Neural cell (in vitro differentiated cells): ENCODE measurements at regions not wholly inside any gene's neighbourhood (a gene's known extent, or its start where the extent isn't known, plus 50 kb on each side); places are given as distances from the start of the nearest gene placed in this dataset.

Experiments used
- H2AFZ ChIP-seq: fragments of 200-600, 300-800 bp; sonication (generic), shearing (Covaris generic); 2 replicates; pipeline ENCODE4 v1.6.0; 2014; ENCODE audit warnings: low read depth, mild to moderate bottlenecking, antibody characterized with exemption, low read length, moderate library complexity
- H3F3A ChIP-seq: fragments of 200-600 bp; shearing (Covaris generic); 2 replicates; pipeline ENCODE4 v1.6.1; 2016; ENCODE audit warnings: mild to moderate bottlenecking, moderate library complexity, mixed read lengths, antibody characterized with exemption, low read length; ENCODE audit not compliant: insufficient read depth, poor library complexity, severe bottlenecking
- H3K27ac ChIP-seq: fragments of 200-600, 300-800 bp; sonication (generic), shearing (Covaris generic); 2 replicates; pipeline ENCODE4 v1.5.1; 2014; ENCODE audit warnings: mild to moderate bottlenecking, low read length, moderate library complexity
- H3K27me3 ChIP-seq: fragments of 300-800, 200-600 bp; sonication (generic), shearing (Covaris generic); 2 replicates; pipeline ENCODE4 v1.6.0; 2014; ENCODE audit warnings: mild to moderate bottlenecking, low read depth, low read length, moderate library complexity; ENCODE audit not compliant: insufficient read depth
- H3K36me3 ChIP-seq: fragments of 300-800, 200-600 bp; sonication (generic), shearing (Covaris generic); 2 replicates; pipeline ENCODE4 v1.5.1; 2014; ENCODE audit warnings: mild to moderate bottlenecking, antibody characterized with exemption, low read length, moderate library complexity; ENCODE audit not compliant: insufficient read depth
- H3K4me2 ChIP-seq: fragments of 300-800, 200-600 bp; sonication (generic), shearing (Covaris generic); 2 replicates; pipeline ENCODE4 v1.6.0; 2014; ENCODE audit warnings: mild to moderate bottlenecking, low read length
- H3K4me3 ChIP-seq: fragments of 300-800, 200-600 bp; sonication (generic), shearing (Covaris generic); 2 replicates; pipeline ENCODE4 v1.5.1; 2014; ENCODE audit warnings: mild to moderate bottlenecking, low read length, moderate library complexity
- H3K79me2 ChIP-seq: fragments of 200-600 bp; shearing (Covaris generic); replicated peaks from 2 replicates; pipeline ENCODE4 v1.6.0; 2014; ENCODE audit warnings: mild to moderate bottlenecking, low read length, moderate library complexity; ENCODE audit not compliant: insufficient read depth
- H3K9ac ChIP-seq: fragments of 300-800, 200-600 bp; sonication (generic), shearing (Covaris generic); 2 replicates; pipeline ENCODE4 v1.6.1; 2016; ENCODE audit warnings: mild to moderate bottlenecking, low read length, mixed read lengths
- H3K9me2 ChIP-seq: fragments of 200-600 bp; shearing (Covaris generic); 2 replicates; pipeline ENCODE4 v1.6.1; 2016; ENCODE audit warnings: mild to moderate bottlenecking, low read length, mixed read lengths; ENCODE audit not compliant: insufficient read depth
- H3K9me3 ChIP-seq: fragments of 200-600, 300-800 bp; sonication (generic), shearing (Covaris generic); 2 replicates; pipeline ENCODE4 v1.6.1; 2016; ENCODE audit warnings: mild to moderate bottlenecking, mixed run types, low read length, moderate library complexity, mixed read lengths
- H4K20me1 ChIP-seq: fragments of 200-600 bp; shearing (Covaris generic); 2 replicates; pipeline ENCODE4 v1.6.1; 2016; ENCODE audit warnings: mild to moderate bottlenecking, mixed run types; ENCODE audit not compliant: insufficient read depth
- EP300 ChIP-seq: fragments of 450-650 bp; conservative IDR thresholded peaks from 2 replicates; pipeline ENCODE4 v1.6.1; 2014; ENCODE audit warnings: antibody characterized with exemption, mild to moderate bottlenecking, moderate library complexity; ENCODE audit not compliant: poor library complexity, severe bottlenecking
- EZH2 ChIP-seq: fragments of 200-600, 300-800 bp; shearing (Covaris generic), sonication (generic); IDR thresholded peaks from 2 replicates; pipeline ENCODE4 v1.6.1; 2014; ENCODE audit warnings: antibody characterized with exemption, low read length, borderline replicate concordance, mild to moderate bottlenecking; ENCODE audit not compliant: insufficient read depth, poor library complexity, severe bottlenecking
- MXI1 ChIP-seq: fragments of 450-650 bp; conservative IDR thresholded peaks from 2 replicates; pipeline ENCODE4 v1.6.1; 2014; ENCODE audit warnings: antibody characterized with exemption, mild to moderate bottlenecking; ENCODE audit not compliant: poor library complexity, severe bottlenecking
- POLR2AphosphoS5 ChIP-seq: IDR thresholded peaks from 2 replicates; pipeline ENCODE4 v1.6.1; 2012
- RAD21 ChIP-seq: fragments of 450-650 bp; conservative IDR thresholded peaks from 2 replicates; pipeline ENCODE4 v1.6.1; 2014; ENCODE audit warnings: antibody characterized with exemption, mild to moderate bottlenecking, moderate library complexity
- SMC3 ChIP-seq: fragments of 450-650 bp; conservative IDR thresholded peaks from 2 replicates; pipeline ENCODE4 v1.6.1; 2014; ENCODE audit warnings: antibody characterized with exemption, mild to moderate bottlenecking, moderate library complexity; ENCODE audit not compliant: poor library complexity
- TAF1 ChIP-seq: IDR thresholded peaks from 2 replicates; pipeline ENCODE4 v1.6.1; 2012; ENCODE audit warnings: low read depth
- TF ChIP-seq, protein P1 (sequence below): fragments of 450-650 bp; IDR thresholded peaks from 2 replicates; pipeline ENCODE4 v1.5.1; 2014; ENCODE audit warnings: antibody characterized with exemption, mild to moderate bottlenecking, moderate library complexity; ENCODE audit not compliant: poor library complexity, severe bottlenecking
- TF ChIP-seq, protein P2 (sequence below): IDR thresholded peaks from 2 replicates; pipeline ENCODE4 v1.6.1; 2012; ENCODE audit warnings: borderline replicate concordance

DNA sequence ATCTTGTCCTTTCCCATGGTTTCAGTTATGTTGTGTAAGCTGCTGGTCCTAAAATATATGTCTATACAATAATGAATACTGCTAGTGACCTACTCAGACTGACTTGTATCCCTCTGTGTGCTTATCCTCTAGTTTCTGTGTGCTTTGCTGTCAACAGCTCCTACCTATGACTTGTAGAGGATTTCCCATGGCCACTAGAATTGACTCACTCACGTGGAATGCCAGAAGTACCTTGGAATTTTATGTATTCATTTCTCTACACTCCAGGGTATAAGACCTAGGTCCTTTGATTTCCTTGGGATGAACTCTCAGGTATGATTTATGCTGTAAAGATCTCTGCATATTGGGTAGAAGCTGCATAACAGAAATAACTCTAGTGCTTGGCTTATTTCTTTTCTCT lies 279.9 kb upstream of the SLIT2 start:
- Histone ChIP-seq H4K20me1 (no peaks in the 10 kb centered on the region), H3K27me3 (no peaks in the 10 kb centered on the region), H3K9ac (no peak overlapping the region), H3K4me2 (no peak overlapping the region), H3F3A (no peaks in the 10 kb centered on the region), H3K36me3 (no peaks in the 10 kb centered on the region), H3K9me2 (no peaks in the 10 kb centered on the region), H3K9me3 (no peaks in the 10 kb centered on the region), H2AFZ (no peak overlapping the region), H3K79me2 (no peaks in the 10 kb centered on the region), H3K4me3 (no peak overlapping the region), H3K27ac (no peak overlapping the region)
- TF ChIP-seq, protein P1, sequence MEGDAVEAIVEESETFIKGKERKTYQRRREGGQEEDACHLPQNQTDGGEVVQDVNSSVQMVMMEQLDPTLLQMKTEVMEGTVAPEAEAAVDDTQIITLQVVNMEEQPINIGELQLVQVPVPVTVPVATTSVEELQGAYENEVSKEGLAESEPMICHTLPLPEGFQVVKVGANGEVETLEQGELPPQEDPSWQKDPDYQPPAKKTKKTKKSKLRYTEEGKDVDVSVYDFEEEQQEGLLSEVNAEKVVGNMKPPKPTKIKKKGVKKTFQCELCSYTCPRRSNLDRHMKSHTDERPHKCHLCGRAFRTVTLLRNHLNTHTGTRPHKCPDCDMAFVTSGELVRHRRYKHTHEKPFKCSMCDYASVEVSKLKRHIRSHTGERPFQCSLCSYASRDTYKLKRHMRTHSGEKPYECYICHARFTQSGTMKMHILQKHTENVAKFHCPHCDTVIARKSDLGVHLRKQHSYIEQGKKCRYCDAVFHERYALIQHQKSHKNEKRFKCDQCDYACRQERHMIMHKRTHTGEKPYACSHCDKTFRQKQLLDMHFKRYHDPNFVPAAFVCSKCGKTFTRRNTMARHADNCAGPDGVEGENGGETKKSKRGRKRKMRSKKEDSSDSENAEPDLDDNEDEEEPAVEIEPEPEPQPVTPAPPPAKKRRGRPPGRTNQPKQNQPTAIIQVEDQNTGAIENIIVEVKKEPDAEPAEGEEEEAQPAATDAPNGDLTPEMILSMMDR: no peak
- no peak for TF ChIP-seq MXI1
- no peak for TF ChIP-seq RAD21
- TF ChIP-seq EP300: no peak
- no peak for TF ChIP-seq EZH2
- TF ChIP-seq POLR2AphosphoS5: no peak
- no peak for TF ChIP-seq SMC3
- TF ChIP-seq, protein P2, sequence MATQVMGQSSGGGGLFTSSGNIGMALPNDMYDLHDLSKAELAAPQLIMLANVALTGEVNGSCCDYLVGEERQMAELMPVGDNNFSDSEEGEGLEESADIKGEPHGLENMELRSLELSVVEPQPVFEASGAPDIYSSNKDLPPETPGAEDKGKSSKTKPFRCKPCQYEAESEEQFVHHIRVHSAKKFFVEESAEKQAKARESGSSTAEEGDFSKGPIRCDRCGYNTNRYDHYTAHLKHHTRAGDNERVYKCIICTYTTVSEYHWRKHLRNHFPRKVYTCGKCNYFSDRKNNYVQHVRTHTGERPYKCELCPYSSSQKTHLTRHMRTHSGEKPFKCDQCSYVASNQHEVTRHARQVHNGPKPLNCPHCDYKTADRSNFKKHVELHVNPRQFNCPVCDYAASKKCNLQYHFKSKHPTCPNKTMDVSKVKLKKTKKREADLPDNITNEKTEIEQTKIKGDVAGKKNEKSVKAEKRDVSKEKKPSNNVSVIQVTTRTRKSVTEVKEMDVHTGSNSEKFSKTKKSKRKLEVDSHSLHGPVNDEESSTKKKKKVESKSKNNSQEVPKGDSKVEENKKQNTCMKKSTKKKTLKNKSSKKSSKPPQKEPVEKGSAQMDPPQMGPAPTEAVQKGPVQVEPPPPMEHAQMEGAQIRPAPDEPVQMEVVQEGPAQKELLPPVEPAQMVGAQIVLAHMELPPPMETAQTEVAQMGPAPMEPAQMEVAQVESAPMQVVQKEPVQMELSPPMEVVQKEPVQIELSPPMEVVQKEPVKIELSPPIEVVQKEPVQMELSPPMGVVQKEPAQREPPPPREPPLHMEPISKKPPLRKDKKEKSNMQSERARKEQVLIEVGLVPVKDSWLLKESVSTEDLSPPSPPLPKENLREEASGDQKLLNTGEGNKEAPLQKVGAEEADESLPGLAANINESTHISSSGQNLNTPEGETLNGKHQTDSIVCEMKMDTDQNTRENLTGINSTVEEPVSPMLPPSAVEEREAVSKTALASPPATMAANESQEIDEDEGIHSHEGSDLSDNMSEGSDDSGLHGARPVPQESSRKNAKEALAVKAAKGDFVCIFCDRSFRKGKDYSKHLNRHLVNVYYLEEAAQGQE: no peak
- TF ChIP-seq TAF1: no peak

DNA sequence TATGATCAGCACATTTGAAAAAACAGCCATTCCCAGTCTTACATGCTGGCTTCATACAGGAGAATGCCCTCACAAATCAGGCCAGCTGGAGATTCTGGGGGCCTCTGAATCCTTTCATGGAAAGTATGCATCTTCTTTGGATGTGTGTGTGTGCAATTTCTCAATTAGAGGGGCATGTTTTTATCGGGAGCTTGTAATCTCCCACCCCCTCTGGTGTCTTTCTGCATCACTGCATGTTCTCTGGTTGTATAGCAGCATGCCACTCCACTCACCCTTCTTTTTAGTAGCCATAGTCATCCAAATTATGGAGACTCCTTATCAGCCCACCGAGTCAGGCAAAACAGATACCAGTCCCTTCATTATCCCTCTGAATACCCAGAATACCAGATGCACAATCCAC lies 282.2 kb upstream of the SLIT2 start:
- Histone ChIP-seq H2AFZ (no peak overlapping the region), H4K20me1 (no peaks in the 10 kb centered on the region), H3K9me3 (peaks cover 4% of the 10 kb centered on the region), H3F3A (no peaks in the 10 kb centered on the region), H3K9ac (no peak overlapping the region), H3K4me3 (no peak overlapping the region), H3K79me2 (no peaks in the 10 kb centered on the region), H3K4me2 (no peak overlapping the region), H3K27me3 (no peaks in the 10 kb centered on the region), H3K9me2 (no peaks in the 10 kb centered on the region), H3K27ac (no peak overlapping the region), H3K36me3 (no peaks in the 10 kb centered on the region)
- no peak for TF ChIP-seq EZH2

GRCh38 chr4:19961091-19961490 lies 290.6 kb upstream of the SLIT2 start:
- Histone ChIP-seq H3K9me3 (peaks cover 2% of the 10 kb centered on the region), H3K9ac (no peak overlapping the region), H3K36me3 (no peaks in the 10 kb centered on the region), H4K20me1 (no peaks in the 10 kb centered on the region), H3K9me2 (no peaks in the 10 kb centered on the region), H3K79me2 (no peaks in the 10 kb centered on the region), H3K27ac (no peak overlapping the region), H3F3A (no peaks in the 10 kb centered on the region), H3K27me3 (no peaks in the 10 kb centered on the region), H3K4me3 (no peak overlapping the region), H2AFZ (no peak overlapping the region), H3K4me2 (no peak overlapping the region)
- no peak for TF ChIP-seq RAD21
- TF ChIP-seq, protein P2: no peak
- TF ChIP-seq TAF1: no peak
- TF ChIP-seq, protein P1: no peak
